Spinal cord (tissue), 9 donors: ENCODE measurements at regions not wholly inside any gene's neighbourhood (a gene's known extent, or its start where the extent isn't known, plus 50 kb on each side); places are given as distances from the start of the nearest gene placed in this dataset.

Experiments used
- DNase-seq, 6 donors: peaks; one replicate each; pipeline versions ENCODE4 v3.0.0 to v3.0.0-alpha.2; 2013 to 2015; ENCODE audit warnings: low spot score in 6 of 6, low read depth in 4 of 6
- H3K27ac ChIP-seq: one replicate; pipeline ENCODE4 v1.5.1; 2013; ENCODE audit warnings: low read depth, low read length, control low read depth
- H3K27me3 ChIP-seq: one replicate; pipeline ENCODE4 v1.6.1; 2013; ENCODE audit warnings: low read length; ENCODE audit not compliant: control insufficient read depth, insufficient read depth
- H3K36me3 ChIP-seq: one replicate; pipeline ENCODE4 v1.6.1; 2013; ENCODE audit warnings: low read length; ENCODE audit not compliant: control insufficient read depth, insufficient read depth
- H3K4me1 ChIP-seq: one replicate; pipeline ENCODE4 v1.6.1; 2013; ENCODE audit warnings: low read length; ENCODE audit not compliant: control insufficient read depth, insufficient read depth
- H3K4me3 ChIP-seq: one replicate; pipeline ENCODE4 v1.5.1; 2013; ENCODE audit warnings: low read depth, low read length, control low read depth
- H3K9me3 ChIP-seq: one replicate; pipeline ENCODE4 v1.6.1; 2013; ENCODE audit warnings: low read length; ENCODE audit not compliant: control insufficient read depth, insufficient read depth
- WGBS: methylation state at CpG from one replicate; pipeline ENCODE4 v1.1.5; 2013; ENCODE audit warnings: missing lambda C conversion rate; ENCODE audit not compliant: insufficient coverage; 5-methylcytosine and 5-hydroxymethylcytosine counted together
- donor health status: healthy.

- WGBS = 93% methylated on average over 3 of the region's 4 CpGs
Observed at GRCh38 chr2:235411905-235412485, 81.8 kb upstream of the AGAP1 start.

GRCh38 chr2:235413064-235413463 lies 80.8 kb upstream of the AGAP1 start:
- no peaks in the 10 kb centered on the region for H3K9me3 ChIP-seq
- DNase-seq = peak in 1 of 6 donors; percentile 39
- WGBS = 64% methylated on average over 1 of the region's 1 CpG

More at GRCh38 chr2:235411905-235412485, 81.8 kb upstream of the AGAP1 start:
- DNase-seq = no peak
- H3K36me3 ChIP-seq = no peaks in the 10 kb centered on the region
- H3K4me3 ChIP-seq = no peak overlapping the region
- no peak overlapping the region for H3K27ac ChIP-seq
- peaks cover 4% of the 10 kb centered on the region for H3K4me1 ChIP-seq
- no peaks in the 10 kb centered on the region for H3K27me3 ChIP-seq
- no peaks in the 10 kb centered on the region for H3K9me3 ChIP-seq

DNA sequence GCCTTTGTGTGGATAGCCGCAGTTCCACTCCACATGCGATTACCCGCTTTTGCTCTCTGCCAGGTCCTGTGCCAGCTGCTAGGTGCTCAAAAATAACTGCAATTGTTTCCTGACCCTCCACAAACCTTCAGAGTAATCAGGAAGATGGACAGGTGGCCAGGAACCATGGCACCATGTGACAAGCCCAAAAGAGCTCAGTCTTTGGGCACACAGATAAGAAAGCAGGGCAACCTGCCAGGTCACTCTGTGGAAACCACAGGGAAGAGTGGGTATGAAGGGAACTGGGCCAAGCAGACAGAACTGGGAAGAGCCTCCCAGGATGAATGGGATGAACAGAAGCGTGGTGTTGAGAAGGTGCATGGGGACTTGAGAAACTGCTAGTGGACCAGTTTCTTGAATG lies 79.4 kb upstream of the AGAP1 start:
- WGBS = 70% methylated on average over 2 of the region's 4 CpGs
- Histone ChIP-seq H3K4me3 (no peak overlapping the region), H3K27ac (no peak overlapping the region), H3K36me3 (no peaks in the 10 kb centered on the region), H3K27me3 (no peaks in the 10 kb centered on the region), H3K4me1 (peaks cover 4% of the 10 kb centered on the region), H3K9me3 (no peaks in the 10 kb centered on the region)
- peak in 2 of 6 donors; percentile 46 to 61 for DNase-seq

More at GRCh38 chr2:235413064-235413463, 80.8 kb upstream of the AGAP1 start:
- Histone ChIP-seq H3K4me3 (no peak overlapping the region), H3K36me3 (no peaks in the 10 kb centered on the region), H3K27me3 (no peaks in the 10 kb centered on the region), H3K27ac (no peak overlapping the region), H3K4me1 (peaks cover 4% of the 10 kb centered on the region)

GRCh38 chr2:235416858-235417499 lies 76.9 kb upstream of the AGAP1 start:
- H3K4me3 ChIP-seq = no peak overlapping the region
- WGBS = 85% methylated on average over 1 of the region's 7 CpGs

DNA sequence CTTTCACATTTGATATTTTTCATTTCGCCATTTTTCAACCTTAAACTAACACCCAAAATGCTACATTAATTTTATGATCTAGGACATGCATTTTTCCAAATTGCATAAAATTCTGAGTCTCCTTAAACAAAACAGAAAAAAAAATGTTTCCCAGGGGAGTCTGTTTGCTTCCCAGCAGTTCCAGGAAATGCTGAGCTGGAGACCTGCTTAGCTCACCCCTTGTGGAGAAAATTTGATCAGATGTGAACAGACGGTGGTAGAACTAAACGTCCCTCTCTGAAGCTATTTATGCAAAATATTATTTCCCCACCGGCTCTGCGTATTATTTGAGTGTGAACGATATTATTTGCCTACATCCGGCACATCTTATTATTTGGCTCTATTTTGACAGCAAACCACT lies 74.9 kb upstream of the AGAP1 start:
- Histone ChIP-seq H3K4me1 (peaks cover 4% of the 10 kb centered on the region), H3K4me3 (no peak overlapping the region), H3K36me3 (no peaks in the 10 kb centered on the region), H3K9me3 (no peaks in the 10 kb centered on the region), H3K27ac (no peak overlapping the region), H3K27me3 (no peaks in the 10 kb centered on the region)
- 95% methylated on average over 3 of the region's 7 CpGs for WGBS
- peak in 1 of 6 donors; percentile 40 for DNase-seq

More at GRCh38 chr2:235416858-235417499, 76.9 kb upstream of the AGAP1 start:
- H3K9me3 ChIP-seq = no peaks in the 10 kb centered on the region
- no peaks in the 10 kb centered on the region for H3K27me3 ChIP-seq
- no peak overlapping the region for H3K27ac ChIP-seq
- DNase-seq = no peak
- H3K4me1 ChIP-seq = peaks cover 4% of the 10 kb centered on the region
- H3K36me3 ChIP-seq = no peaks in the 10 kb centered on the region

DNA sequence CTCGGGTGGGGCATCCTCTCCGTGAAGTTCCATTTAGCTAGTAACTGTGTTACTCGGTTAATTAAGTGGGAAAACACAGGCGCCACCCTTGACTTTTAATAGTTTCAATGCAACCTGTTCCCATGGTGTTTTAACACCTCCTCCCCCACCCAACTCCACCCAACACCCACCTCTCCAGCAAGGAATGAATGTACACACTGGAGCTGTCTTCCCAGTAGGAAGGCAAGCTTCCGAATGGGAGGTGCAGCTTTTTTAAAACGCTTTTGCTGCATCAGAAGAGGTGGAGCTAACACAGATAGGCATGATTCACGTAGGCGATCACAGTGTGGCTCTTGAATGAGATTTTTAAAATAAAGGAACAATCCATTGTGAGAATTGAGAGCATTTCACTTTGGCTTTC lies 73.8 kb upstream of the AGAP1 start:
- Histone ChIP-seq H3K36me3 (no peaks in the 10 kb centered on the region), H3K4me3 (no peak overlapping the region), H3K9me3 (peaks cover 5% of the 10 kb centered on the region), H3K27me3 (no peaks in the 10 kb centered on the region), H3K27ac (no peak overlapping the region), H3K4me1 (no peaks in the 10 kb centered on the region)
- no peak for DNase-seq
- no CpG with 5 or more reads among the region's 8 CpGs for WGBS

GRCh38 chr2:235421618-235422017 lies 72.2 kb upstream of the AGAP1 start:
- H3K27ac ChIP-seq = no peak overlapping the region
- no peaks in the 10 kb centered on the region for H3K36me3 ChIP-seq
- 67% methylated on average over 2 of the region's 2 CpGs for WGBS
- DNase-seq = no peak
- no peak overlapping the region for H3K4me3 ChIP-seq
- no peaks in the 10 kb centered on the region for H3K27me3 ChIP-seq
- peaks cover 5% of the 10 kb centered on the region for H3K9me3 ChIP-seq
- no peaks in the 10 kb centered on the region for H3K4me1 ChIP-seq

- no peak overlapping the region for H3K4me3 ChIP-seq
- H3K9me3 ChIP-seq = no peaks in the 10 kb centered on the region
- H3K27ac ChIP-seq = no peak overlapping the region
- H3K4me1 ChIP-seq = peaks cover 9% of the 10 kb centered on the region
- no peak for DNase-seq
- no peaks in the 10 kb centered on the region for H3K36me3 ChIP-seq
- no peaks in the 10 kb centered on the region for H3K27me3 ChIP-seq
- 96% methylated on average over 3 of the region's 6 CpGs for WGBS
Observed at GRCh38 chr2:235430366-235431083, 63.3 kb upstream of the AGAP1 start.

DNA sequence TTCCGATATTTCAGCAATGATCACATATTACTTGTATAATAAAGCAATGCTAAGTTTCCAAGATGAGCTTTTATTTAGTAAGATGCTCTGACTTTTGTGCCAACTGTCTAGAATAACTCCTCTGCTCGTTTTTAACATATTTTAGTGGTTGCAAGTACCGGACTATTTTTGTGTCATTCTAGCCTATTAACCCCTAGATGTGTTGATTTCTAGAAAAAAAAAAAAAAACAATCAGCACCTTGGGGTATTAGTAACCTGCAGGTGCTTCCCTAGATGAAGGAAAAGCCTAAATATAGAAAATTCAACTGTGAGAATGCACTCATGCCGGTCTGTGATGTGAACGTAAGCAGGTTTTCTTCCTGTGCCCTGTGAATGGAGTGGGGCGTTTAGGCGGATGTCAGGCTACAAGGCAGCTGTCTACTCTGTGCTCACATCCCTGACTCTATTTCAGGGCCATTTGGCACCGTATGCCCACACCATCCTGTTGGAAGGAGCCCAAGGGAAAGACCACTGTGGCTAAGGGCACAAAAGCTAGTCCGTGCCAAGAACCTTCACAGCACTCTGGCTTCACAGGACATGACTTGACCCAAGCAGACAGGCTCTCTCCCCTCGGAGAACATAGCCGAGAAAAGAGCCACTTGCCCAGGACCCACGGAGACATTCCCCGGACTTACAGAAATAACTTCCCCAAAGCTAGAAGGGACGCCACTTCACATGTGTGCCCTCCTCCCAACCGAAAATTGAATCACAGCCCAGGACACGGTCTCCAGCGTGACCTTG lies 60.9 kb upstream of the AGAP1 start:
- no peaks in the 10 kb centered on the region for H3K27me3 ChIP-seq
- WGBS = 43% methylated on average over 11 of the region's 17 CpGs
- H3K4me3 ChIP-seq = no peak overlapping the region
- peak in 3 of 6 donors; percentile 35 to 77 (median 75) for DNase-seq
- no peaks in the 10 kb centered on the region for H3K9me3 ChIP-seq
- H3K27ac ChIP-seq = peak overlapping the region; percentile 58
- H3K36me3 ChIP-seq = no peaks in the 10 kb centered on the region
- H3K4me1 ChIP-seq = peaks cover 5% of the 10 kb centered on the region
